ENCODE measurements at regions not wholly inside any gene's neighbourhood (a gene's known extent, or its start where the extent isn't known, plus 50 kb on each side); places are given as distances from the start of the nearest gene placed in this dataset.

- TF ChIP-seq CHD7 (IDR thresholded peaks at IDR 0.05; ENCODE audit: insufficient replicate concordance, low read length) (peak; percentile 92), BRCA1 (IDR thresholded peaks at IDR 0.05; ENCODE audit: low read depth, low read length) (no peak), ATF2 (IDR thresholded peaks at IDR 0.05; ENCODE audit: low read length) (0 out of 2 replicates have a peak, but pooled peaks have one; percentile 56), HDAC6 (IDR thresholded peaks at IDR 0.05; ENCODE audit: low read depth, low read length) (no peak), RAD21 (IDR thresholded peaks at IDR 0.05 in 1 of 2, conservative IDR thresholded peaks at IDR 0.05 in 1 of 2; ENCODE audit: low read depth in 2 of 2, low read length in 2 of 2) (peak in 1 of 2 experiments; percentile 7; a peak in 1 of 4 replicates), YY1 (IDR thresholded peaks at IDR 0.05; ENCODE audit: low read depth, low read length) (no peak), EP300 (IDR thresholded peaks at IDR 0.05; ENCODE audit: borderline replicate concordance in 1 of 2, low read depth in 2 of 2, low read length in 2 of 2) (peak in 1 of 2 experiments; percentile 73; a peak in 1 of 3 replicates), JUN (IDR thresholded peaks at IDR 0.05; ENCODE audit: low read depth, low read length) (peak; percentile 32; the same call in 1 of the 2 replicates)
Measured at GRCh38 chr1:96474985-96475743, 246.4 kb upstream of the PTBP2 start (continued).

All from H1 (cell line).